ENCODE measurements at regions not wholly inside any gene's neighbourhood (a gene's known extent, or its start where the extent isn't known, plus 50 kb on each side); places are given as distances from the start of the nearest gene placed in this dataset.

GRCh38 chr3:154730186-154730585 is 300.2 kb upstream of the GPR149 start:
- TF ChIP-seq CTCF (IDR thresholded peaks at IDR 0.05), result peak in 3 of 6 experiments; percentile 13 to 31 (median 26)
- TF ChIP-seq POLR2A (IDR thresholded peaks at IDR 0.05), result no peak

Measured in thyroid gland (tissue), 4 donors.